Epithelial cell of esophagus (primary cell): ENCODE measurements at regions not wholly inside any gene's neighbourhood (a gene's known extent, or its start where the extent isn't known, plus 50 kb on each side); places are given as distances from the start of the nearest gene placed in this dataset.

Experiments
- DNase-seq: peaks from one replicate; pipeline ENCODE4 v3.0.0; 2010; ENCODE audit warnings: low read depth
- H3K4me3 ChIP-seq: 2 replicates; pipeline ENCODE4 v1.5.1; 2011; ENCODE audit warnings: mild to moderate bottlenecking, low read length, control low read depth
- TF ChIP-seq, protein P1 (sequence below): IDR thresholded peaks from 2 replicates; pipeline ENCODE4 v1.5.1; 2011; ENCODE audit warnings: low read depth, mild to moderate bottlenecking, low read length, control low read depth, inconsistent platforms; ENCODE audit not compliant: insufficient read depth; ENCODE audit errors: missing control alignments

DNA sequence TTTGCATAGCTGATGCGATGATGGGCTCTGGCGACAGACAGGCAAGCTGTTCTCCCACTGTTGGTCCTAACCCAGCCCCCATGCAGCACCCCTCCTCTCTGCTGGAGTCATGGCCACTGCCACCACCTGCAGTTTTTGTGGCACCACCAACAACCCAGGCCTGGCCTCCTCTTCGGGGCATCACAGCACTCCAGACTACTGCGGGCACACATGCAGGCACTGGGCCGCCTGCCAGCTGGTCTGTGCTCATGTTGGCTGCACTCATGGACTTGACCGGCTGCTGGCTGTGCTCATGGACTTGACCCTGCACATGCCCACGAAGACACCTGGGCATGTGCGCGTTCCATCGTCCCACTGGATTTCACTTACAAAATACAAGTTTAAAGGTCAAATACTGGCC lies 130.9 kb upstream of the TMEM108 start:
- TF ChIP-seq, protein P1, sequence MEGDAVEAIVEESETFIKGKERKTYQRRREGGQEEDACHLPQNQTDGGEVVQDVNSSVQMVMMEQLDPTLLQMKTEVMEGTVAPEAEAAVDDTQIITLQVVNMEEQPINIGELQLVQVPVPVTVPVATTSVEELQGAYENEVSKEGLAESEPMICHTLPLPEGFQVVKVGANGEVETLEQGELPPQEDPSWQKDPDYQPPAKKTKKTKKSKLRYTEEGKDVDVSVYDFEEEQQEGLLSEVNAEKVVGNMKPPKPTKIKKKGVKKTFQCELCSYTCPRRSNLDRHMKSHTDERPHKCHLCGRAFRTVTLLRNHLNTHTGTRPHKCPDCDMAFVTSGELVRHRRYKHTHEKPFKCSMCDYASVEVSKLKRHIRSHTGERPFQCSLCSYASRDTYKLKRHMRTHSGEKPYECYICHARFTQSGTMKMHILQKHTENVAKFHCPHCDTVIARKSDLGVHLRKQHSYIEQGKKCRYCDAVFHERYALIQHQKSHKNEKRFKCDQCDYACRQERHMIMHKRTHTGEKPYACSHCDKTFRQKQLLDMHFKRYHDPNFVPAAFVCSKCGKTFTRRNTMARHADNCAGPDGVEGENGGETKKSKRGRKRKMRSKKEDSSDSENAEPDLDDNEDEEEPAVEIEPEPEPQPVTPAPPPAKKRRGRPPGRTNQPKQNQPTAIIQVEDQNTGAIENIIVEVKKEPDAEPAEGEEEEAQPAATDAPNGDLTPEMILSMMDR = no peak
- H3K4me3 ChIP-seq = no peak overlapping the region
- DNase-seq = no peak

DNA sequence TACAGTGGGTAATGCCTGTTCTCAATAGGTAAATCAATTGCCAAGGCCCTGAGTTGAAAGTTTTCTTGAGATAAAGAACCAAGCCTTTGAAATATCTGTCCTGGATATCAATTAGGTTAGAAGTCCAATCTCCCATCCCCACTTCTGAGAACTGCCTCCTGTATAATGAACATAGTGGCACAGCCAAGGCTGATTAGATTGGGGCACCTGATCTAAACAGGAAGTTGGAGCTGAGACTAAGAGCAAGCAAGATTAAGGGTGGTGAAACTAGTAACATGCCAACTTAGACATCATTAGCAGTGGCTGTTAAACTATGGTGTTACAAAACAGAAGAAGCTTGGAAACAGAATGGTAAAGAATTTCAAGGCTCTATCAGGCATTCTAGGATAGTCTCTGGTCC lies 137.7 kb upstream of the TMEM108 start:
- H3K4me3 ChIP-seq = no peak overlapping the region
- TF ChIP-seq, protein P1 = no peak
- DNase-seq = no peak

GRCh38 chr3:132898141-132898540 lies 140.1 kb upstream of the TMEM108 start:
- TF ChIP-seq, protein P1 = no peak
- no peak for DNase-seq
- H3K4me3 ChIP-seq = no peak overlapping the region

DNA sequence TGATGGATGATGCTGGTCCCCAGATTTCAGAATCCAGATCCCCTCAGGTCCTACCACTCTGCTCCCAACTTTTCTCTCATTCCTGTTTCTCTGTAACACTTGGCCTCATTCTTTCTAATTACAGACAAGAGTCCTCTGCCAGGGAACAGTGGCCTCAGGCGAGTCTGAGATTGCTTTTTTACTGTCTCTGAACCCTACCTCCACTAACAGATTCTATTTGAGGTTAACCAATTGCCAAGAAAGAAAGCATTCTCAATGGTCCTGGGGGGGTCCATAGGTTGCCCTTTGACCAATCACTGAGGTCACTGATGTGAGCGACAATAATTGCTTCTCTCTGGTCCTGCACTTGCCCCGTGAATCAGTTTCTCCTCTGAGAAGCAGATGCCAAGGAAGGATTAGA lies 145.2 kb upstream of the TMEM108 start:
- DNase-seq = no peak
- TF ChIP-seq, protein P1 = no peak
- no peak overlapping the region for H3K4me3 ChIP-seq

DNA sequence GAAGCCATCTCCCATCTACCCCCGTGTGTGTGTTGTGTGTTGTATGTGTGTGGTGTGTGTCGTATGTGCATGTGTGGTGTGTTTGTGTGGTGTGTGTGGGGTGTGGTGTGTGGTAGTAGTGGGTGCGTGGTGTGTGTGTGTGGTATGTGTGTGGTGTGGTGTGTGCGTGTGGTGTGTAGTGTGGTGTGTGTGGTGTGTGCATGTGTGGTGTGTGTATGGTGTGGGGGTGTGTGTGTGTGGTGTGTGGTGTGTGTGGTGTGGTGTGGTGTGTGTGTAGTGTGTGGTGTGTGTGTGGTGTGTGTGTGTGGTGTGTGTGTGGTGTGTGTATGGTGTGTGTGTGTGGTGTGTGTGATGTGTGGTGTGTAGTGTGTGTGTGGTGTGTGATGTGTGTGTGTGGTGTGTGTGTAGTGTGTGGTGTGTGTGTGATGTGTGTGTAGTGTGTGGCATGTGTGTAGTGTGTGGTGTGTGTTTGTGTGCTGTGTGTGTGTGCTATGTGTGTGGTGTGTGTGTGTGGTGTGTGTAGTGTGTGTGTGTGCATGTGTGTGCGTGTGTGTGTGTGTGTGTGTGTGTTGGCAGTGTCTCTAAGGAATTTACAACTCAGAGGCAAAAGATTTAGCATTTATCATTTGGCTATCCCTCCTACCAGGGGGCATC lies 156.3 kb upstream of the TMEM108 start:
- H3K4me3 ChIP-seq = no peak overlapping the region
- DNase-seq = no peak
- TF ChIP-seq, protein P1 = no peak

GRCh38 chr3:132880986-132881385 lies 157.2 kb upstream of the TMEM108 start:
- TF ChIP-seq, protein P1 = no peak
- no peak for DNase-seq
- H3K4me3 ChIP-seq = no peak overlapping the region

GRCh38 chr3:132879656-132880055 lies 157.4 kb upstream of the NPHP3 start:
- H3K4me3 ChIP-seq = no peak overlapping the region
- TF ChIP-seq, protein P1 = no peak
- no peak for DNase-seq
